Lung (tissue), 11 donors: ENCODE measurements at regions not wholly inside any gene's neighbourhood (a gene's known extent, or its start where the extent isn't known, plus 50 kb on each side); places are given as distances from the start of the nearest gene placed in this dataset.
A peak's percentile ranks its signal among the peaks of the same experiment; 100 is the strongest.

ENCODE experiments used
- ATAC-seq: fragments of 200-7000 bp; cut with Tn5 transposase; one replicate; pipeline ENCODE4 v1.9.1; 2020; ENCODE audit warnings: moderate number of reproducible peaks; ENCODE audit not compliant: insufficient read depth, low FRiP score
- DNase-seq, 3 donors: peaks; one replicate each; pipeline ENCODE4 v3.0.0-alpha.2; 2013 to 2017
- H3K27ac ChIP-seq, 2 donors: one replicate each; pipeline ENCODE4 v1.5.1; 2013; ENCODE audit warnings: mild to moderate bottlenecking in 2 of 2, moderate library complexity in 2 of 2, control low read depth in 1 of 2, inconsistent platforms in 1 of 2, low read depth in 1 of 2, low read length in 1 of 2
- H3K27me3 ChIP-seq, 3 donors: one replicate each; pipeline ENCODE4 v1.5.1; 2013; ENCODE audit warnings: low read length in 2 of 3; ENCODE audit not compliant: control insufficient read depth in 3 of 3, insufficient read depth in 3 of 3
- H3K36me3 ChIP-seq, 4 donors: one replicate each; pipeline ENCODE4 v1.5.1; 2013; ENCODE audit warnings: low read length in 4 of 4, mild to moderate bottlenecking in 1 of 4, moderate library complexity in 1 of 4; ENCODE audit not compliant: control insufficient read depth in 4 of 4, insufficient read depth in 4 of 4
- H3K4me1 ChIP-seq, 5 donors: one replicate each; pipeline ENCODE4 v1.5.1; 2013; ENCODE audit warnings: low read length in 5 of 5, mild to moderate bottlenecking in 2 of 5, moderate library complexity in 1 of 5; ENCODE audit not compliant: control insufficient read depth in 5 of 5, insufficient read depth in 5 of 5
- H3K4me3 ChIP-seq: one replicate; pipeline ENCODE4 v1.5.1; 2013; ENCODE audit warnings: mild to moderate bottlenecking, control low read depth, moderate library complexity
- H3K9ac ChIP-seq, 2 donors: one replicate each; pipeline ENCODE4 v1.5.1; 2013; ENCODE audit warnings: low read length in 2 of 2, control low read depth in 1 of 2; ENCODE audit not compliant: insufficient read depth in 1 of 2
- H3K9me3 ChIP-seq, 4 donors: one replicate each; pipeline ENCODE4 v1.5.1; 2013; ENCODE audit warnings: low read length in 3 of 4, mild to moderate bottlenecking in 1 of 4, moderate library complexity in 1 of 4; ENCODE audit not compliant: control insufficient read depth in 4 of 4, insufficient read depth in 3 of 4
- WGBS, 2 donors: extraction: QIAGEN DNeasy Blood & Tissue Kit; methylation state at CpG; one replicate each; pipeline ENCODE4 v1.1.7; 2013; 5-methylcytosine and 5-hydroxymethylcytosine counted together
- TF ChIP-seq, protein P1 (sequence below): IDR thresholded peaks from 2 replicates; pipeline ENCODE4 v1.5.1; 2012; ENCODE audit warnings: mild to moderate bottlenecking; ENCODE audit errors: control extremely low read depth, extremely low read depth
- donor health status: control.
- donor health status: control.
- donor health status: Bipolar disorder and iron deficiency.
- donor health status: healthy.
- donor health status: DM: yes; HTN: yes; CAD: no.

DNA sequence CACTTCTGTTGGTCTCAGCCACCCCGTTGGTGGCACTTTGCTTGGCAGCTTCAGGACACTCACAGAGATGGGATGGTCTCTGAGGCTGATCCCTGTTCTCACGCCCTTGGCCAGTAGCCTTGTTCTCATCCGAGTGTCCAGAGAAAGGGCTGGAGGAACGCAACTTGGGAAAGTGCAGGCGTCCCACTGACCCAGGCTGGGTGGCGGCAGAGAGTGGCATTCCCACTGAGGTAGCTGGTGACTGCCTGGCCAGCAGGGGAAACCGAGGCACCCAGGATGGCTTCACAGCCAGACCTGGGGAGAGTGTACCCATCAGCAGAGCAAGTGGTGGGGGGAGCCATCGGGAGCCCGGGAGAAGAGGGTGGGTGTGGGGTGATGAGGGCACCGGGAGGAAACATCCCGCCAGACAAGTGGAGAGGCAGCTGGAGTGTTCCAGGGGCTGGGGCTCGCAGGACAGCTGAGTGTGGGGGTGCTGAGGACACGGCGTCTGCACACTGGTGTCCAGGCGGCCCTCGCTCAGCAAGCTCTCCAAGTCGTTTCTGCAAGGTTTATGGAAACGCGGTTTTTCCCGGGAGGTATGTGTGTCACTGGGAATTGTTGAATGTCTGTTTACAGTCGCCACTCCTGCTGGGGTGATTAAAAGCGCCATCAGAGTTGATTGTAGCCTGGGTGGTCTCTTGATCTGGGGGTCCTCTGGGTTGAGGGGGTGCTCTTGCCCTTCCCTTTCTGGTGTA, 97.8 kb downstream of the SIK1 start:
- TF ChIP-seq, protein P1, sequence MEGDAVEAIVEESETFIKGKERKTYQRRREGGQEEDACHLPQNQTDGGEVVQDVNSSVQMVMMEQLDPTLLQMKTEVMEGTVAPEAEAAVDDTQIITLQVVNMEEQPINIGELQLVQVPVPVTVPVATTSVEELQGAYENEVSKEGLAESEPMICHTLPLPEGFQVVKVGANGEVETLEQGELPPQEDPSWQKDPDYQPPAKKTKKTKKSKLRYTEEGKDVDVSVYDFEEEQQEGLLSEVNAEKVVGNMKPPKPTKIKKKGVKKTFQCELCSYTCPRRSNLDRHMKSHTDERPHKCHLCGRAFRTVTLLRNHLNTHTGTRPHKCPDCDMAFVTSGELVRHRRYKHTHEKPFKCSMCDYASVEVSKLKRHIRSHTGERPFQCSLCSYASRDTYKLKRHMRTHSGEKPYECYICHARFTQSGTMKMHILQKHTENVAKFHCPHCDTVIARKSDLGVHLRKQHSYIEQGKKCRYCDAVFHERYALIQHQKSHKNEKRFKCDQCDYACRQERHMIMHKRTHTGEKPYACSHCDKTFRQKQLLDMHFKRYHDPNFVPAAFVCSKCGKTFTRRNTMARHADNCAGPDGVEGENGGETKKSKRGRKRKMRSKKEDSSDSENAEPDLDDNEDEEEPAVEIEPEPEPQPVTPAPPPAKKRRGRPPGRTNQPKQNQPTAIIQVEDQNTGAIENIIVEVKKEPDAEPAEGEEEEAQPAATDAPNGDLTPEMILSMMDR: no peak
- peak; percentile 65 to 71 (median 66) for DNase-seq
- no peak overlapping the region for H3K27ac ChIP-seq
- ATAC-seq: no peak
- H3K9me3 ChIP-seq: no peaks in the 10 kb centered on the region
- no peaks in the 10 kb centered on the region for H3K27me3 ChIP-seq
- 80 to 90% methylated on average over 22 of the region's 22 CpGs for WGBS, 2 donors
- H3K36me3 ChIP-seq: no peaks in the 10 kb centered on the region
- H3K9ac ChIP-seq: no peak overlapping the region
- H3K4me1 ChIP-seq: peaks cover 6 to 58% (median 25%) of the 10 kb centered on the region in 5 donors
- H3K4me3 ChIP-seq: no peak overlapping the region

DNA sequence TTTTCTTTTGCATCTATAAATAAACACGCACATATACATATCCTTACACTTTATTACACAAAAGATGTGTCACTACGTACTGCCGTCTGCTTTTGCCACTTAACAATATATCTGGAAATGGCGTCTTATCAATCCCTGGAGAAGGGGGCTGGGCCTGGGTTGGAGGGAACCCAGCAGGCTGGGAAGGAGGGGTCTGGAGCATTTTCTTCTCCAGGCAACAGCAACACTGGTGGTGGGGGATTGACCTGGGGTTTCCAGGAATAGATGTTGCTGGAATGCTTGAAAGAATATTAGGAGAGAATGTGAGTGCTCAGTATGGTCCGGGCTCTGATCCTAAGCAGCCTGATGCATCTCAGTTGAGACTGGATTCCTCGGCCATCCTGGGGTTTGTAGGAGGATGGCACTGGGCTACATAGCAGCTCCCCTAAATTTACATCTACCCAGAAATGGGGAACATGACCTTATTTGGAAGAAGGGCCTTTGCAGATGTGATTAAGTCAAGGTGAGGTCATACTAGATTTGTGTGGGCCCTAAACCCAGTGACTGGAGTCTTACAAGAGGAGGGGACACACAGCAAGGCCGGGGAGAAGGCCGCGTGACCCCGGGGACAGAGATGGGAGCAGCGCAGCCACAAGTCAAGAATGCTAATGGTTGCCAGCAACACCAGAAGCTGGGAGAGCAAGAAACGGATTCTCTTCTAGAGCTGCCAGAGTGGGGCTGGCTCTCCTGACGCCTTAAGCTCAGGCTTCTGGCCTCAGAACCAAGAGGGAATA, 98.6 kb downstream of the SIK1 start:
- H3K36me3 ChIP-seq: no peaks in the 10 kb centered on the region
- H3K4me1 ChIP-seq: peaks cover 0 to 51% (median 19%) of the 10 kb centered on the region in 5 donors
- H3K9me3 ChIP-seq: no peaks in the 10 kb centered on the region
- 92 to 94% methylated on average over 13 of the region's 13 CpGs for WGBS, 2 donors
- no peak for ATAC-seq
- H3K27me3 ChIP-seq: no peaks in the 10 kb centered on the region
- H3K4me3 ChIP-seq: no peak overlapping the region
- DNase-seq: peak; percentile 77 to 86 (median 81)
- H3K27ac ChIP-seq: no peak overlapping the region
- no peak overlapping the region for H3K9ac ChIP-seq
- TF ChIP-seq, protein P1: no peak

DNA sequence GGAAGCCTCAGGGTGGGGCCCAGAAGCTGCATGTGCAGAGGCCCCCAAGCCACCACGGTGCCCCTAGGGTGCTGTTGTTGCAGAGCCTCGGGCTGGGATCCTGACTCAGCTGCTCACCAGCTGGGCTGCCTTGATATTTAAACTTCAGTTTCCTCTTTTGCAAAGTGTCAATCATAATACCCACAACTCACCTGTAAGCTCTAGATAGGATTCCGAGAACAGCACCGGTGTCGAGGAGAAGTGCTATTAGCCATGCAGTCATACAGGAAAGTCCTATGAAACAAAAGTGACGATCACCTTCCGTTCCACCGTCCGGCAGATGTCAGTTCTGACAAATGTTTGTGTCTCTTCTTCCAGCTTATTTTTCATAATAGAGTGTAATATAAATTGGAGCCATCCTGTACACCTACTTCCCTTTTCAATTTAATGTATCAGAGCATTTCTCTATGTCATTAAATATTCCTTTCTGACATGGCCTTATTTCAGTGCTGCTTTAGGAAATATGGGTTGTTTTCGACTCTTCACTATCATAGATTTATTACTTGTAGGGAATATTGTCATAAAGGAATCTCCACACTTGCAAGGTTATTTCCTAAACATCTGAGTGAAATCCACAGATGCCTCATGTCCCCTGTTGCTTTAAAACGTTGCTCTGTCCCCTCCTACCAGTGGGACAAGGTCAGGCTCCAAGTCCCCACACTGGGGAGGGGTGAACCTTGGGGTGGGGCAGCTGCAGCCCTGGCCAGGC, 100.8 kb downstream of the SIK1 start:
- H3K36me3 ChIP-seq: no peaks in the 10 kb centered on the region
- TF ChIP-seq, protein P1: no peak
- H3K9me3 ChIP-seq: no peaks in the 10 kb centered on the region
- 22 to 42% methylated on average over 11 of the region's 11 CpGs for WGBS, 2 donors
- H3K4me1 ChIP-seq: peaks cover 0 to 32% (median 12%) of the 10 kb centered on the region in 5 donors
- ATAC-seq (no peak), DNase-seq (no peak)
- H3K9ac ChIP-seq: no peak overlapping the region
- H3K27ac ChIP-seq: no peak overlapping the region
- no peak overlapping the region for H3K4me3 ChIP-seq
- H3K27me3 ChIP-seq: no peaks in the 10 kb centered on the region
